IMR-90 (cell line): ENCODE measurements at regions not wholly inside any gene's neighbourhood (a gene's known extent, or its start where the extent isn't known, plus 50 kb on each side); places are given as distances from the start of the nearest gene placed in this dataset.

Experiments
- BHLHE40 ChIP-seq: fragments of 150-350 bp; IDR thresholded peaks from 2 replicates; pipeline ENCODE4 v1.6.1; 2016; ENCODE audit warnings: mild to moderate bottlenecking, low read depth, low read length
- CEBPB ChIP-seq: IDR thresholded peaks from 2 replicates; pipeline ENCODE4 v1.6.1; 2012; ENCODE audit warnings: low read depth, low read length, improper control_type of control experiment
- CHD1 ChIP-seq: IDR thresholded peaks from 2 replicates; pipeline ENCODE4 v1.6.1; 2012; ENCODE audit warnings: low read depth, low read length, improper control_type of control experiment
- CTCF ChIP-seq: conservative IDR thresholded peaks from 2 replicates; pipeline ENCODE4 v1.5.1; 2012; ENCODE audit warnings: mild to moderate bottlenecking, low read depth, low read length, improper control_type of control experiment
- ELK1 ChIP-seq: fragments of 150-350 bp; IDR thresholded peaks from 2 replicates; pipeline ENCODE4 v1.6.1; 2016; ENCODE audit warnings: low read depth, mild to moderate bottlenecking, low read length, moderate library complexity, borderline replicate concordance
- FOS ChIP-seq: fragments of 150-350 bp; IDR thresholded peaks from 2 replicates; pipeline ENCODE4 v1.6.1; 2016; ENCODE audit warnings: low read depth, low read length
- MAFK ChIP-seq: IDR thresholded peaks from 2 replicates; pipeline ENCODE4 v1.6.1; 2012; ENCODE audit warnings: low read depth, low read length, improper control_type of control experiment
- MXI1 ChIP-seq: IDR thresholded peaks from 2 replicates; pipeline ENCODE4 v1.6.1; 2012; ENCODE audit warnings: low read depth, mild to moderate bottlenecking, low read length, moderate library complexity, borderline replicate concordance
- NFE2L2 ChIP-seq: fragments of 150-350 bp; IDR thresholded peaks from 2 replicates; pipeline ENCODE4 v1.6.1; 2016; ENCODE audit warnings: low read depth, mild to moderate bottlenecking, low read length
- POLR2A ChIP-seq: IDR thresholded peaks from 2 replicates; pipeline ENCODE4 v1.6.1; 2012; ENCODE audit warnings: mild to moderate bottlenecking, low read depth, low read length
- RAD21 ChIP-seq: IDR thresholded peaks from 2 replicates; pipeline ENCODE4 v1.6.1; 2012; ENCODE audit warnings: low read length, improper control_type of control experiment
- RFX5 ChIP-seq: IDR thresholded peaks from 2 replicates; pipeline ENCODE4 v1.8.0; 2012; ENCODE audit warnings: low read depth, mild to moderate bottlenecking, low read length, moderate library complexity
- SMC3 ChIP-seq: fragments of 150-350 bp; IDR thresholded peaks from 2 replicates; pipeline ENCODE4 v1.6.1; 2016; ENCODE audit warnings: low read depth, mild to moderate bottlenecking, antibody characterized with exemption, low read length, moderate library complexity
- USF2 ChIP-seq: fragments of 150-350 bp; IDR thresholded peaks from 2 replicates; pipeline ENCODE4 v1.6.1; 2017; ENCODE audit warnings: mild to moderate bottlenecking, antibody characterized with exemption, low read length, low read depth

- TF ChIP-seq CTCF (no peak), NFE2L2 (no peak), MAFK (no peak), CEBPB (no peak), POLR2A (no peak), RAD21 (no peak), FOS (no peak), BHLHE40 (no peak), SMC3 (no peak), MXI1 (no peak), USF2 (no peak), CHD1 (no peak), ELK1 (no peak), RFX5 (no peak)
These were observed 420.0 kb upstream of the SALL3 start for GRCh38 chr18:78559584-78559983.
